Left hindlimb (tissue), 1 donor: ENCODE measurements at regions not wholly inside any gene's neighbourhood (a gene's known extent, or its start where the extent isn't known, plus 50 kb on each side); places are given as distances from the start of the nearest gene placed in this dataset.
"Not testable (repeated sequence)": the region's sequence is repeated elsewhere in the genome, so short reads cannot be mapped to it uniquely, and the experiment has no call there.

Experiments used
- DNase-seq: peaks from one replicate; pipeline ENCODE4 v3.0.0-alpha.2; 2018

GRCh38 chr4:131426023-131426758 is 1722.9 kb upstream of the PCDH10 start:
- no peak for DNase-seq

GRCh38 chr4:131427000-131427399 is 1722.1 kb upstream of the PCDH10 start:
- DNase-seq: no peak

GRCh38 chr4:131430302-131430701 is 1718.8 kb upstream of the PCDH10 start:
- no peak for DNase-seq

- DNase-seq: no peak
These were observed 1707.9 kb upstream of the PCDH10 start for GRCh38 chr4:131441004-131441688.

- DNase-seq: no peak
These were observed 1701.2 kb upstream of the PCDH10 start for GRCh38 chr4:131447883-131448282.

GRCh38 chr4:131450572-131451209 is 1698.4 kb upstream of the PCDH10 start:
- no peak for DNase-seq

- DNase-seq: no peak
These were observed 1689.5 kb upstream of the PCDH10 start for GRCh38 chr4:131459430-131460101.

- no peak for DNase-seq
These were observed 1678.7 kb upstream of the PCDH10 start for GRCh38 chr4:131470360-131470759.

- no peak for DNase-seq
These were observed 1660.3 kb upstream of the PCDH10 start for GRCh38 chr4:131488772-131489171.

- DNase-seq: not testable (repeated sequence)
These were observed 1652.9 kb upstream of the PCDH10 start for GRCh38 chr4:131496211-131496610.

- DNase-seq: no peak
These were observed 1649.8 kb upstream of the PCDH10 start for GRCh38 chr4:131499141-131499873.

GRCh38 chr4:131509521-131509920 is 1639.6 kb upstream of the PCDH10 start:
- DNase-seq: no peak

GRCh38 chr4:131526686-131527085 is 1622.4 kb upstream of the PCDH10 start:
- DNase-seq: no peak

GRCh38 chr4:131531087-131531486 is 1618.0 kb upstream of the PCDH10 start:
- no peak for DNase-seq

- no peak for DNase-seq
These were observed 1614.0 kb upstream of the PCDH10 start for GRCh38 chr4:131534944-131535645.

- no peak for DNase-seq
These were observed 1608.8 kb upstream of the PCDH10 start for GRCh38 chr4:131540256-131540655.

GRCh38 chr4:131547506-131547981 is 1601.5 kb upstream of the PCDH10 start:
- no peak for DNase-seq

- DNase-seq: no peak
These were observed 1597.8 kb upstream of the PCDH10 start for GRCh38 chr4:131551306-131551705.

GRCh38 chr4:131566026-131566425 is 1583.1 kb upstream of the PCDH10 start:
- no peak for DNase-seq

GRCh38 chr4:131584587-131584986 is 1564.5 kb upstream of the PCDH10 start:
- no peak for DNase-seq

- DNase-seq: no peak
These were observed 1554.0 kb upstream of the PCDH10 start for GRCh38 chr4:131595140-131595539.

GRCh38 chr4:131603705-131604104 is 1545.4 kb upstream of the PCDH10 start:
- no peak for DNase-seq
